ENCODE measurements at regions not wholly inside any gene's neighbourhood (a gene's known extent, or its start where the extent isn't known, plus 50 kb on each side); places are given as distances from the start of the nearest gene placed in this dataset.
"Not testable (repeated sequence)": the region's sequence is repeated elsewhere in the genome, so short reads cannot be mapped to it uniquely, and the experiment has no call there.

- no peak for DNase-seq (ENCODE audit: low read depth)
These were observed 718.2 kb upstream of the SOX11 start for GRCh38 chr2:4973973-4974372.

DNA sequence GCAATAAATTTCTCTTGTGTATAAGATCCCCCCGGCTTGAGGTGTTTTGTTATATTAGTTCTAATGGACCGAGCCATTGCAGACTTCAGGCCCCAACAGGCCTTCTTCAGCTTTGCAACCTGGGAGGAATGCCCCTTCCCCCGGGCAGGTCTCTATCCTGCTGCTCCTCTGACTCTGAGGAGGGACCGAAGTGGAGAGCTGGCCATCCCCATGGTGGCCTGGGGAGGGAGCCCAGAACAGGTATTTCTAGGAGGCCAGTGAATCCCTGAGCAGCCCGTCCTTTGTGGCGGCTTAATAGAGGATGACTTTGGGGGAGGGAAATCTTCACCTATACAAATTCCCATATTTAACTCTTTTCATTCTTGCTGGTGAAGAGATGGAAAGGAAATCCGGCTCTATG is 715.8 kb upstream of the SOX11 start:
- no peak for DNase-seq (ENCODE audit: low read depth)

DNA sequence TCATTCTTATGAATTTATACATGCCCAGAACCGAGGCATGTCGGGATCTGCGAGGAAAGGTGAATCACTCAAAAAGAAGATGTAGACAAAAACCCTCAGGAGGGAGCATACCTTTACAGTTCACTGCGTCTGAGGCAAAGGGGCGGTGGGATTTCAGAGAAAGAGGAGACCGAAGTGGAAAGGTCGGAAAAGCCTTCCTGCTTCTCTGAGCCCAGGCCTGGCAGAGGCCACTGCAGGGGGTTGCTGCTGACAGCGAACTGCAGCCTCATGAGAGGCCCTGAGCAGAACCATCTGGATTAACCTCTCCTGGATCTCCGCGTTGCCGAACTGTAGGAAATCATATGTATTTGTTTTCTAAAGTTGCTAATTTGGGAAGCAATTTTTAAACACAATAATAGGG is 713.1 kb upstream of the SOX11 start:
- DNase-seq (ENCODE audit: low read depth), result no peak

DNA sequence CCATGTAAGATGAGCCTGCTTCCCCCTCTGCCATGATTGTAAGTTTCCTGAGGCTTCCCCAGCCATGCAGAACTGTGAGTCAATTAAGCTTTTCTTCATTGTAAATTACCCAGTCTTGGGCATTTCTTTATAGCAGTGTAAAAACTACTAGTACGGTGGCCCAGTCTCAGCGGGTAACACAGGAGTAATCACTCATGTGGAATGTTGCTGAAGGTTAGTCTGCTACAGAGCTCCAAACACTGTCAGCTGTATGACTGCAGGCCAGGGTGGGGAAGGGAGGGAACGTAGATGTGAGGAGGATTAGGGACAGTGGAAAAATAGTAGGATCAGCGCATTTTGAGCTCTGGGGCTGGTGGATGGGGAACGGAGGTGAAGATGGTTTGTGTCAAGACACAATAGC is 711.2 kb upstream of the SOX11 start:
- no peak for DNase-seq (ENCODE audit: low read depth)

GRCh38 chr2:4981802-4982409 is 710.3 kb upstream of the SOX11 start:
- DNase-seq (ENCODE audit: low read depth), result no peak

DNA sequence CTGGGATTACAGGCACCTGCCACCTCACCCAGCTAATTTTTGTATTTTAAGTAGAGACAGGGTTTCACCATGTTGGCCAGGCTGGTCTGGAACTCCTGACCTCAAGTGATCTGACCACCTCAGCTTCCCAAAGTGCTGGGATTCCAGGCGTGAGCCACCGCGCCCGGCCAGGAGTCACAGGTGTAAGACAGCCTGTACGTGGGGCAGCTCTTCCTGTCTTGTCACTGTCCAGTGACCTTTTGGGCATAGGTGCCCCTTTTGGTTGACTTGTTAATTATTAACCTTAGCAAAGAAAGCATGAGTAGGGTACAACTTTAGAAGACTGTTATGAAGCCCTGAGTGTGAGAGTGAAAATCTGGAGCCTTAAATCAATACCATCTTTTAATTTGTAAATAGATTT is 703.7 kb upstream of the SOX11 start:
- not testable (repeated sequence) for DNase-seq (ENCODE audit: low read depth)

- no peak for DNase-seq (ENCODE audit: low read depth)
These were observed 700.0 kb upstream of the SOX11 start for GRCh38 chr2:4992226-4992625.

- DNase-seq (ENCODE audit: low read depth), result no peak
These were observed 696.7 kb upstream of the SOX11 start for GRCh38 chr2:4995466-4995865.

- DNase-seq (ENCODE audit: low read depth), result no peak
These were observed 684.6 kb upstream of the SOX11 start for GRCh38 chr2:5007596-5007995.

GRCh38 chr2:5019324-5019723 is 672.9 kb upstream of the SOX11 start:
- DNase-seq (ENCODE audit: low read depth), result no peak

- DNase-seq (ENCODE audit: low read depth), result no peak
These were observed 671.9 kb upstream of the SOX11 start for GRCh38 chr2:5020116-5020875.

DNA sequence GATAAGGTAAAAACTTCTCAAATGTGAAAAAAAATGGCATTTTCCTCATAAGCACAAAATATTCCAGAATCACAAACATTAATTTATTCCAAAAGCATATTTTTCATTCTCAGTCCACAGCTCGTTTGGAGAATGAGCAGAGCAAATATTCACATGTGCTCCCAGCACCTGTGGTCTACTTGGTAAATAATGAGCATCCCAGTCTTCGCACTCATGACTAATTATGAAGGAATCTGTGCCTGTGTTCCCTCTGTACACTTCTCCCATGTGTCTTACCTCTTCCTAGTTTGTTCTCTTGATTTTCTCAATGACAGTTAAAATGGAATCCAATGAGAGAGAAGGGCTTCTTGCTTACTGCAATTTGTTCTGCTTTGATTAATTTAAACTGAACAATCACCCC is 671.0 kb upstream of the SOX11 start:
- DNase-seq (ENCODE audit: low read depth), result no peak

DNA sequence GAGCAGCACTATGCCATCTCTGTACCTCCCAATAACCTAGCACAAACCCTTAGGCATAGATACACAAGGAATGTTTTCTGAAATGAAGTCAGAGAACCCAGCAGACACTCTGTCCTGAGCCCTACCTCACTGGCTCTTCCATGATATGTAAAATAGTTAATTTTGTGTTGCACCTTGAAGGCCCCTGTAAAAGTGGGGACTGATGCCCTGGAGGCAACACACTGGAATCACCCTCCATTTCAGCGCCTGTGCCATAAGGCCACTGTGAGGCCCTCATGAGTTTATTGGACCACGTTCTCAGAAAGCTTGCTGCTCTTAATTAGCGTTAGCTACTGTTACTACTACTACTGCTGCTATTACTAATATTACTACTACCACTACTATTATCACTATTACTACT is 670.1 kb upstream of the SOX11 start:
- no peak for DNase-seq (ENCODE audit: low read depth)

DNA sequence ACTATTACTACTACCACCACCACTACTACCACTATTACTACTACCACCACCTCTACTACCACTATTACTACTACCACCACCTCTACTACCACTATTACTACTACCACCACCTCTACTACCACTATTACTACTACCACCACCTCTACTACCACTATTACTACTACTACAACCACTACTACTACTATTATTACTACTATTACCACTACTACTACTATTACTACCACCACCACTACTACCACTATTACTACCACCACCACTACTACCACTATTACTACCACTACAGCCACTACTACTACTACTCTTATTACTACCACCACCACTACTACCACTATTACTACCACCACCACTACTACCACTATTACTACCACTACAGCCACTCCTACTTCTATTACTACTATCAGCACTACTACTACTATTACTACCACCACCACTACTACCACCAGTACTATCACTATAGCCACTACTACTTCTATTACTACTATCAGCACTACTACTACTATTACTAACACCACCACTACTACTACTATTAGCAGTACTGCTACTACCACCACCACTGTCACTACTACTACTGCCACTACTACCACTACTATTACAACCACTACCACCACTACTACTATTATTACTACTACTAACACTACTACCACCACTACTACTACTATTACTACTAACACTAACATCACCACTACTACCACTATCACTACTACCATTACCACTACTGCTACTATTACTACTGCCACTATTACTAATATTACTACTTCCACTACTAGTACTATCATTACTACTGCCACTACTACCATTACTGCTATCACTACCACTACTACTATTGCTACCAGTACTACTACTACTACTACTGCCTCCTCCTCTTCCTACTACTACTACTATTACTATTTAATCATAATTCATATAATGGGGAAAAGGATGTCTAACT is 669.2 kb upstream of the SOX11 start:
- not testable (repeated sequence) for DNase-seq (ENCODE audit: low read depth)

- DNase-seq (ENCODE audit: low read depth), result no peak
These were observed 665.5 kb upstream of the SOX11 start for GRCh38 chr2:5026571-5027234.

- no peak for DNase-seq (ENCODE audit: low read depth)
These were observed 657.1 kb upstream of the SOX11 start for GRCh38 chr2:5035057-5035488.

GRCh38 chr2:5036256-5036655 is 655.9 kb upstream of the SOX11 start:
- DNase-seq (ENCODE audit: low read depth), result no peak

- DNase-seq (ENCODE audit: low read depth), result no peak
These were observed 652.8 kb upstream of the SOX11 start for GRCh38 chr2:5039241-5039975.

GRCh38 chr2:5040571-5040970 is 651.6 kb upstream of the SOX11 start:
- DNase-seq (ENCODE audit: low read depth), result no peak

- DNase-seq (ENCODE audit: low read depth), result no peak
These were observed 650.7 kb upstream of the SOX11 start for GRCh38 chr2:5041501-5041900.

Data from LHCN-M2 (cell line).